COLO829 (cell line): ENCODE measurements at regions not wholly inside any gene's neighbourhood (a gene's known extent, or its start where the extent isn't known, plus 50 kb on each side); places are given as distances from the start of the nearest gene placed in this dataset.
"Not testable (repeated sequence)": the region's sequence is repeated elsewhere in the genome, so short reads cannot be mapped to it uniquely, and the experiment has no call there.

ENCODE experiments used
- DNase-seq: peaks from one replicate; pipeline ENCODE4 v3.0.0; 2012; ENCODE audit warnings: low spot score

- no peak for DNase-seq
These were observed 128.4 kb upstream of the GOT2 start for GRCh38 chr16:58862334-58863021.

DNA sequence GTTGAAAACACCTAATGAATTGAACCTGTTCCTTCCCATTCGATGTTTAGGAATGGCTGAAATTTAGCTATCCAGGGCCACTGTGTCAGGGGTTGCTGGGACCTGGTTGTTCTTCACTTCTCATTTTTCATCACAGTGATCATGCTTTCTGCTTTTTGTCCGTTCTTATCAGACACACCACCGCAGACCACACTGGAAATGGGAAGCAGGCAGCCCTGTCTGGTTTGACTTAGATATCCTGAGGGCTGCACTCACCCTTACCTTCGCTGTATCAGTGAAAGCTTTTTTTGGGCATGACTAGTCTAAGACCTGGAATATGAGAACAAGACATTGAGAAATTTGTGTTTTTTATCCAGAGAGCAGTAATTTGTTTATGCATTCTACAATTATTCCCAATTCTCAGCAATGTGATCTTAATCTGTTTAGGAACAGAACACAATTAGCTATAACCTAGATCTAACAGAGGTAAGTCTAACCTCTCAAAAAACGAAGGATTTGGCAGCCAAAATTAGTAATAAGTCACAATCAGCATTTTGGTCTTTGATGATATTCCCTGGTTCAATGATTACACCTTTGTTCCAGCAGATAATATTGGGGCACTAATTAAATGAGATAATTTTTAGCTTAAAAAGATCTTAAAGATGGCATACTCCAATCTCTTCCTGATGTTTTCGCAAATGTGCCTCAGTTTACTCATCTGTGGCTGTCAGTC is 126.0 kb upstream of the GOT2 start:
- no peak for DNase-seq

DNA sequence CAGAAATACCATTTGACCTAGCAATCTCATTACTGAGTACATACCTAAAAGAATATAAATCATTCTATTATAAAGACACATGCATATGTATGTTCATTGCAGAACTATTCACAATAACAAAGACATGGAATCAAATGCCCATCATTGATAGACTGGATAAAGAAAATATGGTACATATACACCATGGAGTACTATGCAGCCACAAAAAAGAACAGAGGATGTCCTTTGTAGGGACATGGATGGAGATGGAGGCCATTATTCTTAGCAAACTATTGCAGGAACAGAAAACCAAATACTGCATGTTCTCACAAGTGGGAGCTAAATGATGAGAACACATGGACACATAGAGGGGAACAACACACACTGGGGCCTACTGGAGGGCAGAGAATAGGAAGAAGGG is 124.5 kb upstream of the GOT2 start:
- DNase-seq: not testable (repeated sequence)

DNA sequence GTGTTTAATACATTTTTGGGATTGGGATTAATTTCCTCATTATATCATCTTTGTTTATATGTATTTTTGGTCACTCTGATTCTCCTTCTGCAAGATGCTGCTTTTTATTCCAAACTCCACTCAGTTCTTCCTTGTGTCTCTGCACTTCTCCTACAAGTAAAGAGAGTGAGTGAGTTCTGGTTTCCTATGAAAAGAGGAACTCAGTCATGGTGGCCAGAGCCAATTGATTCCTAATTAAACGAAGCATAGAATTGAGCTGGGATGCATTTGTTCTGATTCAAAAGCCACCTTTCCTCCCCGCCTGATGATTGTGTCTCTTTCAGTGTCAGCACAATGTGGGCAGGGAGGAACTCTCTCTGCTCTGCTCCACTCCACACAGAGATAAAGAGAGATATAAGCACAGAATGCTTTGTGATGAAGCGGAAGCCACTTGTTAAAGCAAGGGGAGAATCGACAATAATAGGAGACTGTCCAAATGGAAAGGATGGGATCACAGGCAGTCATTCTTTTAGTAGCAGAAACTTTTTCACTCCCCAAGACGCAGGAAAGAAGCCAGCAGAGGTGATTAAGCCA is 121.3 kb upstream of the GOT2 start:
- DNase-seq: no peak

DNA sequence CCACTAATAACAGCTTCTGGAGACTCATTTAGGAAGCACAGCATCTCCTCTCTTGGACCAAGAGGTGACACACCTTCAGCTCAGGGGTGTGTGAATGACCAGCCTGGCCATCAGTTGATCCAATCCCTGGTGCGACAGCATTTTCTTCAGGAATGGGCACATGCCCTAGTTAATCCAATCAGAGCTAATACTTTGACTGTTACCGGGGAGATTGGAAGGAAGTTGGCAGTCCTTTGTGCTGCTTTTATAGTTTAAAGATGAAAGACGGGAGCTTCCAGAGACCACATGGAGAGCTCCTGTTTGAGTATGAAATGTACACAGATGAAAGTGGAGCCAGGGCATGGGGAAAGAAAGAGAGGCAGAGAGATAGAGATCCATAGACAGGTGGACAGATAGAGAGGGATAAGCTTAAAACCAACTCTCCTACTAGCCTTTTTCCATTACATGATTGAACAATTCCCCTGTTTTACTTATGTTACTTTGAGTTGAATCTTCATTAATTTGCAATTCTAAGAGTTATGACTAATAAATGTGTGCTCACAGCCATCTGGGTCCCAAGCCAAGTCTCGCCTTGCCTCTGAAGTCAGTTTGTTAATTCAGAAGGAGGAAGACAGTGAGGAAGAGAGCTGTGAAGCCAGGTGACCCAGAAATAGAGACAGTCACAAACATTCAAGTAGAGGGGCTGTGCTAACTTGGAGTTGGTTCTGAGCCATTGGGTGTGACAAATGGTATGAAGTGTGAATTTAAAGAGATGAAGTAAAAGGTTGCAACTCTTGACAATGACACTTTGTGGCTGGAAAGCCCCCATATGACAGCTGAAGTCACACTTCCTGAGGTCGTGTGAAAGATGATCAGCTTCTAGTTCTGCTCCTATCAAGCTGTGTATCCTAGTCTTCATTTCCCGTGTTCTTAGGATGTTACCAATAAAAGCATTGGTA is 120.0 kb upstream of the GOT2 start:
- DNase-seq: no peak

GRCh38 chr16:58850678-58851020 is 116.5 kb upstream of the GOT2 start:
- DNase-seq: no peak

- DNase-seq: peak; percentile 34
These were observed 116.0 kb upstream of the GOT2 start for GRCh38 chr16:58850019-58850677.

GRCh38 chr16:58848662-58849002 is 114.5 kb upstream of the GOT2 start:
- no peak for DNase-seq

- DNase-seq: no peak
These were observed 114.0 kb upstream of the GOT2 start for GRCh38 chr16:58847902-58848661.

DNA sequence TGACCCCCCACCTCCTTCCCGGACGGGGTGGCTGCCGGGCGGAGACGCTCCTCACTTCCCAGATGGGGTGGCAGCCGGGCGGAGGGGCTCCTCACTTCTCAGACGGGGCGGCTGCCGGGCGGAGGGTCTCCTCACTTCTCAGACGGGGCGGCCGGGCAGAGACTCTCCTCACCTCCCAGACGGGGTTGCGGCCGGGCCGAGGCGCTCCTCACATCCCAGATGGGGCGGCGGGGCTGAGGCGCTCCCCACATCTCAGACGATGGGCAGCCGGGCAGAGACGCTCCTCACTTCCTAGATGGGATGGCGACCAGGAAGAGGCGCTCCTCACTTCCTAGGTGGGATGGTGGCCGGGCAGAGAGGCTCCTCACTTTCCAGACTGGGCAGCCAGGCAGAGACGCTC is 112.1 kb upstream of the GOT2 start:
- DNase-seq: not testable (repeated sequence)

DNA sequence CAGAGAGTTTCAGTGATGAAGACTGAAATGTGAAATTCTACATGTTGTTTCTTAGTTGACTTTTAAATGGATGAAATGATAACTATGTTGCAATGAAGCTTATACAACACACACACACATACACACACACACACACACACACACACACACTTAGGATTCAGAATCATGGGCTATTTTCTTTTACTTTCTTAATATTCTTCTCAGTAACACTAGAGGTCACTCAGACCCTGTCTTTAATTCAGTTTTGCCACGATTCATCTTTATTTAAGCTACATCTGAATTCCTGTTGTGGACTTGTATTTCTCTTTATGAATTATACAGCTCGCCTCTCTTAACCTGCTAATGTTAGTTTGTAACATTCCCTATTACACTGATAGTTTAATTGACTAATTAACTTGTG is 109.6 kb upstream of the GOT2 start:
- peak; percentile 13 for DNase-seq

DNA sequence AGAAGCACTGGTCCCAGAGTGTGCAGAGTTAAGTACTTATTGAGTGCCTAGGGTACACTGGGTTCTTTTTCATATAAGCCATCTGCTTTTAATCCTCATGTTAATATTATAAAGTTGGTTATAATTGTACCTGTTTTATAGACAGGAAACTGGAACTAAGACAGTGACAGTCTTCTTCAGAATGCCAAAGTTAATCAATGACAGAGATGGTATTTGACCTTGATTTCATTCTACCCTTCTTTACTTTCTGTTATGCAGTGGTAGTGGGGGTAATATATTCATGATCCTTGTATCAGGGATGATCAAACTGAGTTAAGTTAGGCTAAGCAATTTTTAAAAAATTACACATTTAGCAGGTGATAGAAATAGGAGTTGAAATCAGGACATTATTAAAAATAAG is 108.6 kb upstream of the GOT2 start:
- no peak for DNase-seq

DNA sequence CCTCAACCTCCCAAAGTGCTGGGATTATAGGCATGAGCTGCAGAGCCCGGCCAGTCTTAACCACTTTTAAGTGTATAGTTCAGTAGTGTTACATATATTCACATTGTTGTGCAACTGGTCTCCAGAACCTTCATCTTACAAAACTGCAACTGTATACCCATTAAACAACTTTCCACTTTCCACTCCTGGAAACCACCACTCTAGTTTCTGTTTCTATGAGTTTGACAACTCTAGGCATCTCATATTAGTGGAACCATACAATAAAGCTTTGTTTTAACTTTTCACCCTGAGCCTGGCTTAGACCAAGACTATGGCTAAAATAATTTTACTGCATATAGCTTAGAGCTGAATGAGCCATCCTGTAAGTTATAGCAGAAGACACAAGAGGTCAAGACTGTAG is 108.0 kb upstream of the GOT2 start:
- no peak for DNase-seq

DNA sequence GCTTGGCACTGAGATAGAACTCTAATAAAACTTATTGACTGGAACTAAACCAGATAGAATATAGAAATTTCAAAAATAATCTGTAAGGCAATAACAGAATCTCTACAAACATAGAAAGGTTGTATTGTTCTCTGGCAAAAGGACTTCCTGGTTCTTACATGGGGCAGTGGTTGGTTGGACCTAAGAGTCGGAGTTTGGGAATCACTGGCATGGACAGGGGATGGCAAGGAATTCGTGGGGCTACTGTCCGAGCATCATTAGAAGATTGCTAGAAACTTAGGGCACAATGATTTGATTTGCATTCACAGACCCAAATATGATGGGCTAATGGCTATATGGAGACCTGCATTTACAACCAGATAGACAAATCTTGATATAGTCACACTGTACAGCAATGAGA is 103.8 kb upstream of the GOT2 start:
- DNase-seq: no peak

DNA sequence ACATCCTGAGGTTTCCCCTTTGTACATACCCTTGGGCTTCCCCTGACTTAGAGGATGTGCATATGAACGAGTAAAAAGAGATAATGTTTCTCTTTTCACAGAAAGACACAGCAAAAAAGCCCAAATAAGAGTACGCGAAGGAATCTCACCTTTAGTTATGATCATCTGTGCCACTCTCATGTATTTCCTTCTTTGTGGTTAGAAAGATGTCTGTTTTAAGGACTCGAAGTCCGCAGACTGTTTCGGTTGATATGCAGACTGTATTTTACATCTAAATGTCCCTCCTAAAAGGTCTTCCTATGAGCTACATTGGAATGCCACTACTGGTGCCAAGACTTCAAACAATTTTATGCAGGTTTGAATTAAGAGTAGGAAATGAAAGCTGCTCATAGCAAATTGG is 102.3 kb upstream of the GOT2 start:
- no peak for DNase-seq

DNA sequence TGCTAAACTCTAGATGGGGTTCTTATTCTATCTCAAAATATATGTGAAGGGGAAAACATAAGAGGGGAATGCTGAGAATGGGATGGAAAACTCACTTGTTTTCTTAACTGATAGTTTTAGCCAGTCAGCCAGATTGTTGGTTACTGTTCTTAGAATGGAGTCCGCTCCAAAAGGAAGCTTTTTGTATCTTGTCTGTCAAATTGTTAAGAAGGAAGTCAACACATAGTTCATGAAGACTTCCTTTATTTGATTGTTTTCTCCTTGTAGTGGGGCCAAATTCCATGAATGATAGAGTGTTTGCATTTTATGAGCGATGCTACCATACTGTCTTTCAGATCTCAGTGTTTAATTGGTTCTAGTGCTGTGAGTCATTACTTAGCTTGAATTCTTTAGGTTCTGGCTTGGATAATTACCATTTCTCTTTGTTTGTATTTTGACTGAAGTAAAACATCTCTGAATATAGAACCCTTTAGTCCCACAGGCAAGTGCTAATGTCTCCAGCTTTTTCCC is 98.3 kb upstream of the GOT2 start:
- DNase-seq: peak; percentile 65

- peak; percentile 35 for DNase-seq
These were observed 97.3 kb upstream of the GOT2 start for GRCh38 chr16:58831386-58831785.

GRCh38 chr16:58828901-58829545 is 94.9 kb upstream of the GOT2 start:
- DNase-seq: no peak

DNA sequence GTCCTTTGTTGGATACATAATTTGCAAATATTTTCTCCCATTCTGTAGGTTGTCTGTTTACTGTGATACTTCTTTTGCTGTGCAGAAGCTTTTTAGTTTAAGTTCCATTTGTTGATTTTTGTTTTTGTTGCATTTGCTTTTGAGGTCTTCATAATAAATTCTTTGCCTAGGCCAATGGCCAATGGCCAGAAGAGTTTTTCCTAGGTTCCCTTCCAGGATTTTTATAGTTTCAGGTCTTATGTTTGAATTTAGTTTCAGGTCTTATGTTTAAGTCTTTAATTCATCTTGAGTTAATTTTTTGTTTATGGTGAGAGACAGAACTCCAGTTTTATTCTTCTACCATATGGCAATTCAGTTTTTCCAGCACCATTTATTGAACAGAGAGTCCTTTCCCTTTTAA is 90.1 kb upstream of the GOT2 start:
- DNase-seq: no peak

DNA sequence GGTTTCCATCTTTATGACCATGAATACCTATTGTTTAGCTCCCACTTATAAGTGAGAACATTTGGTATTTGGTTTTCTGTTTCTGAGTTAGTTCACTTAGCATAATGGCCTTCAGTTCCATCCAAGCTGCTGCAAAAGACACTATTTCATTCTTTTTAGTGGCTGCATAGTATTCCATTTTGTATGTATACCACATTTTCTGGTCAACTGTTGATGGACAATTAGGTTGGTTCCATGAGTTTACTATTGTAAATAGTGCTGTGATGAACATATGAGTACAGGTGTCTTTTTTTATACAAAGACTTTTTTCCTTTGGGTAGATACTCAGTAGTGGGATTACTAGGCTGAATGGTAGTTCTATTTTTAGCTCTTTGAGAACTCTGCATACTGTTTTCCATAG is 87.8 kb upstream of the GOT2 start:
- DNase-seq: no peak

DNA sequence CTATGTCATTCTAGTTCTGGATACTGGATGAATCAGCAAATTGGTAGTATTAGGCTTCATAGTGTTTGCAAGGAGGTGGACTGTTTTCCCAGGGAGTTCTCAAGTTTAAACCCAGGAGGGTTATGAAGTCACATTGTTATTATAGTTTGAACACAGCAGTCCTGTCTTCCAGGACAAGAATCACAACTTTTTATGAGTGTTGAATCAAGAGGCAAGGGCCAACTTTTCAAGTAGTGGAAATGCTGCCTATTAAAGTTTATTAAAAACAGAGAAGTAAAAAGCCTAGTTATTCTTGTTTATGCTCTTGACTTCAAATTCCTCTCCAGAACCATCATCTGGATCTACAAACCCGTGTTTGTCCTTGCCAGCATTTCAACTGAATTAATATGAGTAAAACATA is 86.3 kb upstream of the GOT2 start:
- no peak for DNase-seq
